ENCODE measurements at regions not wholly inside any gene's neighbourhood (a gene's known extent, or its start where the extent isn't known, plus 50 kb on each side); places are given as distances from the start of the nearest gene placed in this dataset.
A peak's percentile ranks its signal among the peaks of the same experiment; 100 is the strongest.

GRCh38 chr2:215535125-215535668, 99.3 kb upstream of the FN1 start:
- ATAC-seq (no peak), DNase-seq (ENCODE audit: low spot score) (peak; percentile 15), FAIRE-seq (peak; percentile 18)
- no TSS peak for BruUV-seq (replicated peaks)
- Histone ChIP-seq H3K27me3 (ENCODE audit: control insufficient read depth in 1 of 2, insufficient read depth in 2 of 2, low read length in 2 of 2) (no peaks in the 10 kb centered on the region), H3K4me2 (ENCODE audit: low read depth, low read length) (no peak overlapping the region), H3K9ac (ENCODE audit: insufficient read depth, low read depth, low read length) (no peak overlapping the region), H3K4me1 (ENCODE audit: insufficient read depth, low read length) (peaks cover 32% of the 10 kb centered on the region), H4K20me1 (ENCODE audit: insufficient read depth, low read length) (no peaks in the 10 kb centered on the region), H3K4me3 (replicated peaks in 1 of 3; ENCODE audit: insufficient read depth in 1 of 3, low read depth in 2 of 3, low read length in 3 of 3) (no peak overlapping the region), H2AFZ (ENCODE audit: low read length) (no peak overlapping the region), H3K27ac (ENCODE audit: extremely low read length, insufficient read depth, low read length) (no peak overlapping the region), H3K9me3 (ENCODE audit: low read length) (peaks cover 9% of the 10 kb centered on the region; the same call in 1 of the 2 replicates), H3K79me2 (ENCODE audit: insufficient read depth, low read length) (no peaks in the 10 kb centered on the region), H3K36me3 (replicated peaks in 1 of 2; ENCODE audit: control insufficient read depth in 1 of 2, insufficient read depth in 2 of 2, low read length in 2 of 2) (no peaks in the 10 kb centered on the region)
- no peak for TF ChIP-seq ATF3 (CRISPR knock-in tag; IDR thresholded peaks at IDR 0.05)
- no peak for TF ChIP-seq GATAD2A (CRISPR knock-in tag; IDR thresholded peaks at IDR 0.05)
- TF ChIP-seq ZNF558 (CRISPR knock-in tag; IDR thresholded peaks at IDR 0.05; ENCODE audit: borderline replicate concordance), result no peak
- peak; percentile 64 for TF ChIP-seq MAFF (IDR thresholded peaks at IDR 0.05; ENCODE audit: low read depth, low read length)
- no peak for TF ChIP-seq ZNF563 (CRISPR knock-in tag; IDR thresholded peaks at IDR 0.05)
- peak; percentile 90 for TF ChIP-seq CEBPB (IDR thresholded peaks at IDR 0.05; ENCODE audit: borderline replicate concordance, low read depth, low read length)
- TF ChIP-seq ATF5 (CRISPR knock-in tag; IDR thresholded peaks at IDR 0.05; ENCODE audit: low read depth), result no peak
- TF ChIP-seq CEBPG (CRISPR knock-in tag; IDR thresholded peaks at IDR 0.05), result peak; percentile 59
- TF ChIP-seq ZNF674 (CRISPR knock-in tag; IDR thresholded peaks at IDR 0.05; ENCODE audit: low read depth), result no peak
- TF ChIP-seq MAFK (conservative IDR thresholded peaks at IDR 0.05 in 1 of 2, IDR thresholded peaks at IDR 0.05 in 1 of 2; ENCODE audit: low read length in 2 of 2), result peak; percentile 43 to 55; a peak in 3 of 4 replicates
- no peak for TF ChIP-seq ZNF383 (CRISPR knock-in tag; IDR thresholded peaks at IDR 0.05; ENCODE audit: borderline replicate concordance)
- no peak for TF ChIP-seq ZNF672 (CRISPR knock-in tag; IDR thresholded peaks at IDR 0.05)
- no peak for TF ChIP-seq ZHX2 (IDR thresholded peaks at IDR 0.05; ENCODE audit: low read depth)
- TF ChIP-seq ZHX2 (CRISPR knock-in tag; IDR thresholded peaks at IDR 0.05; ENCODE audit: borderline replicate concordance), result no peak
- TF ChIP-seq PCBP1 (IDR thresholded peaks at IDR 0.05; ENCODE audit: borderline replicate concordance, low read depth, low read length), result no peak
- TF ChIP-seq PTBP1 (IDR thresholded peaks at IDR 0.05; ENCODE audit: low read depth, low read length, poor library complexity, severe bottlenecking), result no peak
- no peak for TF ChIP-seq NR2C2 (CRISPR knock-in tag; IDR thresholded peaks at IDR 0.05; ENCODE audit: borderline replicate concordance)
- TF ChIP-seq SRSF1 (optimal IDR thresholded peaks at IDR 0.05; ENCODE audit: low read depth, low read length), result no peak
- no peak for TF ChIP-seq ZNF160 (CRISPR knock-in tag; IDR thresholded peaks at IDR 0.05)
- TF ChIP-seq ZNF7 (CRISPR knock-in tag; IDR thresholded peaks at IDR 0.05), result no peak
- in situ Hi-C loops (cut with HindIII; ENCODE audit: extremely low pct_ligation_motif_present, low pct_unique_long_range_greater_than_20kb) (no loop called here), intact Hi-C loops (cut with micrococcal nuclease; ENCODE audit: unreplicated experiment) (no loop called here)
- WGBS (ENCODE audit: low lambda C conversion rate), result 87% methylated on average over 3 of the region's 3 CpGs
- CTCF ChIA-PET (ENCODE audit: low intra/inter-chr PET ratio, low total read pairs), result no interaction called here
- POLR2A ChIA-PET, result no interaction called here

All from HepG2 (cell line).